ENCODE measurements at regions not wholly inside any gene's neighbourhood (a gene's known extent, or its start where the extent isn't known, plus 50 kb on each side); places are given as distances from the start of the nearest gene placed in this dataset.
"Not testable (repeated sequence)": the region's sequence is repeated elsewhere in the genome, so short reads cannot be mapped to it uniquely, and the experiment has no call there.

- no peak for DNase-seq (ENCODE audit: low read depth)
These were observed 167.8 kb downstream of the ALG10 start for GRCh38 chr12:34190054-34190453.

GRCh38 chr12:34198924-34199323 lies 176.6 kb downstream of the ALG10 start:
- DNase-seq (ENCODE audit: low read depth) = no peak

GRCh38 chr12:34203866-34204620 lies 181.7 kb downstream of the ALG10 start:
- DNase-seq (ENCODE audit: low read depth) = no peak

DNA sequence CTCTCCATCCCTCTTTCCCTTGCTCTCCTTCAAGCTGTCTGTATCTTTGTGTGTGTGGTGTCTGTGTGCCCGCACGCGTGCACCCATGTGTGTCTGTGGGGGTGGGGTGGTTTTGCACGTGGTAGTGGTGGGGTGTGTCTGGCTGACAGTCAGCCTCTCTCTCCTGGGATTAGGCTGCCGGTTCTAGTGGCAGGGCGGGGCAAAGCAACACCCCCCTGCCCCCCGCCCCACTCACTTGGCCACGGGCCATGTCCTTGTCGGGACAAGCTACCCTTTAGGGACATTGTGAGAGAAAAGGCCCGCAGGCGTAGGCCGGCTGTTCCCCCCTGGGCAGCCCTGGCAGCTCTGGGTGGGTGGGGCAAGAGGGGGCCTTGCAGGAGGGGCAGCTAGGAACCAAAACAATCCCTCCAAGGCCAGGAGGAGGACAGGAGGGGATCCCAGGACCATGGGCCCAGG lies 182.6 kb downstream of the ALG10 start:
- DNase-seq (ENCODE audit: low read depth) = no peak

DNA sequence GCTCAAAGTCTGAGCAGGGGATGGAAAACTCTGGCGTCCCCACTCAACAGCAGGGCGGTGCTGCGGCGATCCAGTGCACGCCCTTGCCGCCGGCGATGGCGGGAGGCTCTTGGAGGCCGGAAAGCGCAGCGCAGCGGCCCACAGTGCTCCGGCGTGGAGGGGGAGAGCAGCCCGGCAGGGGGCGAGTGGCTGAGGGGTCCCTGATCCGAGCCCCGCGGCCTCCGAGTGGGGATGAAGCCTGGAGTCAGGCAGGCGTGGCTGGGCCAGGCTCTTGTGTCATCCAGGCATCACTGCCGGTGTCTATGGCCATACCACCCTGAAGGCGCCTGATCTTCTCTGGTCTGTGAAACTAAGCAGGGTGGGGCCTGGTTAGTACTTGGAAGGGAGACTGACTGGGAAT lies 183.1 kb downstream of the ALG10 start:
- DNase-seq (ENCODE audit: low read depth) = no peak

DNA sequence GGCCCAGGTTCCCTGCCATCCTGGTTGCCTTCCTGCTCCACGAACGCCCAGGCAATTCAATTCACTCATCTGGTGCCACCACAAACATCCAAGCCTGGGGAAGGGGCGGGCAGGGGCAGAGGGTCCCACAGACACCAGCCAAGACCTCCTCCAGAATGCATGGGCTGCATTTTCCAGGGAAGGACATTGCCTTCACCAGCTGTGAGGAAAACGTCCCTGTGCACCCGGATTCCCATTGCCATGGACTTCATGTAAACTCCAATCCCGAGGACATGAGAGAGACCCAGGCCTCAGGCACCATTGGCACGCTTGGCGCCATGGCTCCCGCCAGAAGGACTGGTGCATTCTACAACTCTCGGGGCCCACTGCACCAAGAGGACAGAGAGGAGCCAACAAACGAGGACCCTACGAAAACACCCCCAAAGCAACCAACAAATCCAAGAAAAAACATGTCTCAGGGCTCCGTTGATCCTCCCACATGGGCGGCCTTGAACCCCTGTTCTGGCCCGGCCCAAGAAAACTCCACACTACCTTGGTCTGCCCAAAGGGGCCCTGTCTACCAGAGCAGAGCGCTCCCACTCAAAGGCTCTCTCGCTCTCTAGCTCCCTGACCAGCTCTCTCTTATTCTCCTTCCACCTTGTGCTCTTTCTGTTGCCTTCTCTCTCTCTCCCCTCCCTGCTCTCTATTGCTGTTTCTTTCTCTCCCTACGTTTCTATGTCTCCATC lies 183.9 kb downstream of the ALG10 start:
- DNase-seq (ENCODE audit: low read depth) = no peak

- DNase-seq (ENCODE audit: low read depth) = no peak
These were observed 185.6 kb downstream of the ALG10 start for GRCh38 chr12:34207858-34208257.

DNA sequence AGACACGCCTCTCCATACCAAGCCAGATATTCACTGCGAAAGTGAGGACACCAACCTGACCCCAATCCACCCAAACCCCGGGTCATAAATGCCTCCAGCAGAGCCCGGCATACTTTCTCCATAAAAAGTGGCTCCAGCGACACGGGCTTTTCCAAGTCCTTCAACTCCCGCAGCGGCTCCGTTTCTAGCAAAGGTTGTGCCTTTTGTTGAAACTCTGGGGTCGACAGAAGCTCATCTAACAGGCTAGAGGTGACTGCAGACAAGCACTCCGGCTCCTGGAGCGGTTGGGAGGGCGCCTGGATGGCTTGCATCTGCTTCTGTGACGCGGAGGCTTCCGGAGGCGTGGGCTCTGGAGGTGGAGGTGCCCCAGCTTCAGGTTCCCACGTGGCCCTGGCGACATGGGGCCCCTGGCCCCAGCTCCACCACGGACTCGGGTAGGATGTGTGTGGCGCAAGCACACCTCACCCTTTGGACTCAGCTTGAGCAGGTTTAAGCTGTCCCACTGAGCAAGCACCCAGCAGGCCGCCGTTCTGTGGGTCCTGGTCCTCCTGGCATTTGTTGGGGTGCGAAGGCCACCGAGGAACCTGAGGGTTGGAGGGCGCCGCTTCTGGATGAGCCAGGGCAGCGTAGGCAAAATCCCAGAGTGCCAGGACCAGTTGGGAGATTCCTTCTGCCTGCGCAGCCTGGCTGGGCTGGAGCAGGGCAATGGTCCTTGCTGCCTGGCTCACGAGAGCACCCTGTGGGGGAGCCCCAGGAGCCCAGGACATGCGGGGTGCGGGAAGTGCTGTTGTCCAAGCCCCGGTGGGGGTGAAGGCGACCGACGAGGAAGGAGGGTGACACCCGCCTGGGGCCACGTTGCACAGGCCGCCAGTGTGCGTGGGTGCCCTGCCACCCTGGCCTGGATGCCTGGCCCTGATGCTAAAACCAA lies 186.3 kb downstream of the ALG10 start:
- DNase-seq (ENCODE audit: low read depth) = no peak

- DNase-seq (ENCODE audit: low read depth) = no peak
These were observed 187.1 kb downstream of the ALG10 start for GRCh38 chr12:34209259-34209835.

DNA sequence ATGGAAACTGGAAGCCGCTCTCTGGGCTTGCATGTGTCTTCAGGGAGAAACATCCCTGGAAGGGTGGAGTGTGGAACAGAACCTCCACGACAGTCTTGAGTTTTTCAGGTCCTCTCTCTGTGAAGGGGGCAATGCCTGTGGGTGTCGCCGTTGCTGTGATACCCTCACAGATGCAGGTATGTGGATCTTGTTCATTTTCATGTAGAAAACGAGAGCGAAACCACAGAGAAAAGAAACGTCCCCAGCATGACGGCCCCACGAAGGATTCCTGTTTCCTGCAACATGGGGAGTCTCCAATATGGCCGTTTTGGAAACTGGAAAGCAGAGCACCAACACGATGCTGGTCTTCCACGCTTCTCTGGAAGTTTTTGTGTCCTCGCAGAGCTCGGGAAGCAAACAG lies 187.9 kb downstream of the ALG10 start:
- DNase-seq (ENCODE audit: low read depth) = no peak

- no peak for DNase-seq (ENCODE audit: low read depth)
These were observed 188.6 kb downstream of the ALG10 start for GRCh38 chr12:34210689-34211530.

GRCh38 chr12:34212651-34213050 lies 190.4 kb downstream of the ALG10 start:
- no peak for DNase-seq (ENCODE audit: low read depth)

DNA sequence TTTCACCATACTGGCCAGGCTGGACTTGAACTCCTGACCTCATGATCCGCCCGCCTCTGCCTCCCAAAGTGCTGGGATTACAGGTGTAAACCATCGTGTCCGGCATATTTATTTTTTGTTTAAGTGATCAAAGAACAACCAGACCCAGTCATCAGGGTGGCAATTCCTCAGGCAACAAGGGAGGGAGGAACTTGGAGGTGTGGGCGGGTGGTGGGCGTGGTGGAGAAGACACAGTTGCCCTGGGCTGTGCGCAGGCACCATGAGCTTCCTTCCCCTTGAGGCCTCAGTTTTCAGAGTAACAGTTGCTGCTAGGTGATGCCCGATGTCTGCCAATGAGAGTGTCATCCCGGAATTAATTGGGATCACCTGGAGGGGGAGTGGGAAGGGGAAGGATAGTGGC lies 191.7 kb downstream of the ALG10 start:
- DNase-seq (ENCODE audit: low read depth) = no peak

GRCh38 chr12:34215213-34215892 lies 193.1 kb downstream of the ALG10 start:
- no peak for DNase-seq (ENCODE audit: low read depth)

- DNase-seq (ENCODE audit: low read depth) = no peak
These were observed 193.6 kb downstream of the ALG10 start for GRCh38 chr12:34215893-34216285.

DNA sequence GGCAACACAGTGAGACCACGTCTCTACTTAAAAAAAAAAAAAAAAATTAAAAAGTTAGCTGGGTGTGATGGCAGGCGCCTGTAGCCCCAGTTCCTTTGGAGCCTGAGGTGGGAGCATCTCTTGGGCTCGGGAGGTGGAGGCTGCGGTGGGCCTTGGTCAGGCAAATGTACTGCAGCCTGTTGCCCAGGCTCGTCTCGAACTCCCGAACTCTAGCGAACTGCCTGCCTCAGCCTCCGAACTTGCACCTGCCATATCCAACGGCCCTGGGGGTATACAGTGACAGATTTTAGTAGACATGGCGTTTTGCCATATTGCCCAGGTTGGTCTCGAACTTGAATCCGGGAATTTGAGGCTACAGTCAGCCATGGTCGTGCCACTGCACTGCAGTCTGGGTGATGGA lies 195.4 kb downstream of the ALG10 start:
- no peak for DNase-seq (ENCODE audit: low read depth)

DNA sequence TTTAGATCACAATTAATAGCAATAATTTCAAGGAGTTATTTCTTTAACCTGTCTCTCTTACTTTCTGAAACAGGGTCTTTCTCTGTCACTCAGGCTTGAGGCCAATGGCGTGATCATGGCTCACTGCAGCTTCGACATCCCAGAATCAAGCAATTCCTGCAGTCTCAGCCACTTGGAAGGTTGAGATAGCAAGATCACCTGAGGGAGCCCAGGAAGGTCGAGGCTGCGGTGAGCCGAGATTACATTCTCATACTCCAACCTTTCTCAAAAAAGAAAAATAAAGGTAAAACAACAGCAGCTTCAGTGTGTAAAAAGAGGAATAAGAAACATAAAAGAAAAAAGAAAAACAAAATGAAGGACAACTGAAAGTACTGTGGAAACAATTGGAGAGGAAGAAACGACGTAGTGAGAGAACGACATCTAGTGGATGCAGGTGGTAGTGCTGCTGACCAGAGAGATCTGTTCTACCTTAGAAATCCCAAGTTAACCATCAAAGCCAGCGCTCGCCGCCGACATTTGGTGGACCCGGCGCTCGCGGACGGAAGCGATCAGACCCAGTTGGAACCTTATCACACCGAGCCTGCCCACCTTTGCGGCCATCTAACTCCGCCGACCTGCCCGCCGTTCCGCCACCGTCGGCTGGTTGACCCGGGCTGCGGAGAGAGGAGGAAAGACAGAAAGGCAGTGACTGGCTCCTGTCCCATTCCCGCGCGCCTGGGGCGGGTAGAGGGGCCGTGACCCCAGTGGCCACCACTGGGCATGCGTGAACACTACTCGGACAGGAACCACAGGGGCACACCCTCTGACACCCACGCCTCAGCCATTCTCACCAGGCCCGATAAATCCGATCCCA lies 196.1 kb downstream of the ALG10 start:
- peak; percentile 22 for DNase-seq (ENCODE audit: low read depth)

- DNase-seq (ENCODE audit: low read depth) = no peak
These were observed 196.9 kb downstream of the ALG10 start for GRCh38 chr12:34219046-34219770.

GRCh38 chr12:34220079-34220478 lies 197.8 kb downstream of the ALG10 start:
- not testable (repeated sequence) for DNase-seq (ENCODE audit: low read depth)

All from stimulated activated CD8-positive, alpha-beta memory T cell treated with anti-CD3 and anti-CD28 coated beads, Interleukin-12 subunit alpha, Interleukin-12 subunit beta, amount 100 ng/mL, for 4 hours (primary cell).